Mucosa of stomach (tissue), 1 donor: ENCODE measurements at regions not wholly inside any gene's neighbourhood (a gene's known extent, or its start where the extent isn't known, plus 50 kb on each side); places are given as distances from the start of the nearest gene placed in this dataset.

Experiments used
- H3K27me3 ChIP-seq: one replicate; pipeline ENCODE4 v1.7.0; 2013; ENCODE audit warnings: mild to moderate bottlenecking, low read length; ENCODE audit not compliant: control insufficient read depth, insufficient read depth
- H3K36me3 ChIP-seq: one replicate; pipeline ENCODE4 v1.7.0; 2013; ENCODE audit warnings: low read length; ENCODE audit not compliant: control insufficient read depth, insufficient read depth
- H3K4me1 ChIP-seq: one replicate; pipeline ENCODE4 v1.7.0; 2013; ENCODE audit warnings: mild to moderate bottlenecking, low read length; ENCODE audit not compliant: control insufficient read depth, insufficient read depth
- H3K4me3 ChIP-seq: one replicate; pipeline ENCODE4 v1.7.0; 2013; ENCODE audit warnings: low read length
- H3K9ac ChIP-seq: one replicate; pipeline ENCODE4 v1.7.0; 2013; ENCODE audit warnings: mild to moderate bottlenecking, low read length, moderate library complexity
- H3K9me3 ChIP-seq: one replicate; pipeline ENCODE4 v1.7.0; 2013; ENCODE audit warnings: mild to moderate bottlenecking, low read length, moderate library complexity; ENCODE audit not compliant: control insufficient read depth
- donor health status: Pancreatic carcinoma.

GRCh38 chr20:48571949-48572847, 255.6 kb downstream of the PREX1 start:
- H3K9ac ChIP-seq, result no peak overlapping the region
- H3K4me1 ChIP-seq, result no peaks in the 10 kb centered on the region
- no peaks in the 10 kb centered on the region for H3K9me3 ChIP-seq
- no peak overlapping the region for H3K4me3 ChIP-seq
- no peaks in the 10 kb centered on the region for H3K36me3 ChIP-seq
- H3K27me3 ChIP-seq, result no peaks in the 10 kb centered on the region

- H3K4me3 ChIP-seq, result no peak overlapping the region
- H3K4me1 ChIP-seq, result no peaks in the 10 kb centered on the region
- peaks cover 5% of the 10 kb centered on the region for H3K27me3 ChIP-seq
- no peaks in the 10 kb centered on the region for H3K36me3 ChIP-seq
- no peaks in the 10 kb centered on the region for H3K9me3 ChIP-seq
- H3K9ac ChIP-seq, result no peak overlapping the region
Observed at GRCh38 chr20:48569679-48570078, 258.1 kb downstream of the PREX1 start.

- H3K36me3 ChIP-seq, result no peaks in the 10 kb centered on the region
- H3K4me1 ChIP-seq, result no peaks in the 10 kb centered on the region
- peaks cover 5% of the 10 kb centered on the region for H3K27me3 ChIP-seq
- H3K9me3 ChIP-seq, result no peaks in the 10 kb centered on the region
- no peak overlapping the region for H3K4me3 ChIP-seq
- H3K9ac ChIP-seq, result no peak overlapping the region
Observed at GRCh38 chr20:48568520-48568919, 259.3 kb downstream of the PREX1 start.

DNA sequence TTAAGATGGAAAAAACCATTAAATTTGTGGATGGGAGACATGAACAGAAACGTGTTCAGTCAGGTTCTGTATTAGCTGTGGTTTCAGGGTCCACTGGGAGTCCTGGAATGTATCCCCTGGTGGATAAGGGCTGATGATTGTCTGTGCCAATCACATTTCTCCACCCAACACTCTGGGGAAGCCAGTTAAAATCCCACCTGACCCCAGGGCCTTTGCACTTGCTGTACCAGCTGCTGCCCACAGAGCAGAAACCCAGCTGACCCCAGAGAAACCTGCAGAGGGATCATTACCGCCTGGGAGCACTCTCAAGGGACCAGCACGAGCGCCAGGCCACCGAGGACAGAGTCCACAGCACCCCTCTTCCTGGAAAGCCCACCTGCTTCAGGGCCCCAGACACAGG, 260.7 kb downstream of the PREX1 start:
- H3K4me3 ChIP-seq, result no peak overlapping the region
- no peak overlapping the region for H3K9ac ChIP-seq
- no peaks in the 10 kb centered on the region for H3K36me3 ChIP-seq
- H3K27me3 ChIP-seq, result peaks cover 5% of the 10 kb centered on the region
- H3K4me1 ChIP-seq, result no peaks in the 10 kb centered on the region
- H3K9me3 ChIP-seq, result no peaks in the 10 kb centered on the region

- H3K9me3 ChIP-seq, result no peaks in the 10 kb centered on the region
- H3K4me3 ChIP-seq, result no peak overlapping the region
- peaks cover 5% of the 10 kb centered on the region for H3K27me3 ChIP-seq
- H3K36me3 ChIP-seq, result no peaks in the 10 kb centered on the region
- H3K4me1 ChIP-seq, result no peaks in the 10 kb centered on the region
- no peak overlapping the region for H3K9ac ChIP-seq
Observed at GRCh38 chr20:48564982-48565539, 262.7 kb downstream of the PREX1 start.

DNA sequence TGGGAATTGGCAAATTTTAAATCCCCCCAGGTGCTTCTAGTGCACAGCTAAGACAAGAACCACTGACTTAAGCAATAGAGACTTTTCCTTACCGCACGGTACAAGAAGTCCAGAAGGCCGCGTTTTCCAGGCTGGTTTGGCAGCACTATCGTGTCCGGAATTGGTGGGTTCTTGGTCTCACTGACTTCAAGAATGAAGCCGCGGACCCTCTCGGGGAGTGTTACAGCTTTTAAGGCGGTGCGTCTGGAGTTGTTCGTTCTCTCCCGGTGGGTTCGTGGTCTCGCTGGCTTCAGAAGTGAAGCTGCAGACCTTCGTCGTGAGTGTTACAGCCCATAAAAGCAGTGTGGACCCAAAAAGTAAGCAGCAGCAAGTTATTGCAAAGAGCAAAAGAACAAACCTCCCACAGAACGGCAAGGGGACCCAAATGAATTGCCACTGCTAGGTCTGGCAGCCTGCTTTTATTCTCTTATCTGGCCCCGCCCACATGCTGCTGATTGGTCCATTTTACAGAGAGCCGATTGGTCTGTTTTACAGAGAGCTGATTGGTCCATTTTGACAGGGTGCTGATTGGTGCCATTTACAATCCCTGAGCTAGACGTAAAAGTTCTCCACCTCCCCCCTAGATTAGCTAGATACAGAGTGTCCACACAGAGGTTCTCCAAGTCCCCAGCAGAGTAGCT, 264.5 kb downstream of the PREX1 start:
- Histone ChIP-seq H3K4me1 (no peaks in the 10 kb centered on the region), H3K4me3 (no peak overlapping the region), H3K27me3 (peaks cover 5% of the 10 kb centered on the region), H3K9me3 (no peaks in the 10 kb centered on the region), H3K36me3 (no peaks in the 10 kb centered on the region), H3K9ac (no peak overlapping the region)

DNA sequence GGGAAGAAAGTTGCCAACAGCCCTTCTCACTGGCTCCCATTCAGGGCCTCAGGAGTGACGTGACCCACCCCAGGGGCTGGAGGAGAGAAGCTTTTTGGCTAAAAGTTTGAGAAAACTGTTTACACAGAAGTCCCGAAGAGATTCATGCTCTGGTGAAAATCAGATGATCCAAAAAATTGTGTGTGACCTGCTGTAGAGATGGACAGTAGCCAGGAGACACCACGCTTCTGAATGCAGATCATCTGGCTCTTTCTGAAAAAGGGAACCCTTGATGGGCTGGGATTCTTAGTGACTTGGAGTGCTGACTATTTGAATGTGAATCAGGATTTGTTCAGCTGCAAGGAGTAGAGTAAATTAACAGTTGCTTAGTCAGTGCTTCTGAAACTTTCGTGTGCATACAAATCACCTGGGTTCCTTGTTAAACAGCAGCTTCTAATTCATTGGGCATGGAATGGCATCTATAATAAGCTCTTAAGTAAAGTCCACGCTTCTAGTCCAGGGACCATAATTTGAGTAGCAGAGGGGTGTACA, 265.1 kb downstream of the PREX1 start:
- H3K9me3 ChIP-seq, result no peaks in the 10 kb centered on the region
- H3K27me3 ChIP-seq, result peaks cover 5% of the 10 kb centered on the region
- no peaks in the 10 kb centered on the region for H3K4me1 ChIP-seq
- H3K36me3 ChIP-seq, result no peaks in the 10 kb centered on the region
- no peak overlapping the region for H3K9ac ChIP-seq
- no peak overlapping the region for H3K4me3 ChIP-seq

DNA sequence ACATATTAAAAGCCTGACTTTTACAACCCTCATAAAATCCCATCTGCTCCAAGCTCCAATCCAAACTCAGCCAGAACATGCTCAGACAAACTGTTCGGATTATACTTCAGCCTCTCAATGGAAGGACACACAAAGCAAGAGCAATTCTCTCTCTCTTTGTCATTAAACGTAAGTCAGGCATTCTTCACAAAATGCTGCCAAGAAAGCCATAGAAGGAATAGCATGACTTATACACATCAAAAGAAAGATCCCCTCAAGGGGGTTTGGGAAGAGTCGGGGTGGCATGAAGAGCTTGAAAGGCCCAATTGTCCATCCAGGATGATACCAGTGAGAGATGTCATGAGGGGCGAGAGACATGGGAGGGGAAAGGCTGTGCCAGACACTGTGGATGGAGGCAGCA, 268.9 kb downstream of the PREX1 start:
- Histone ChIP-seq H3K27me3 (no peaks in the 10 kb centered on the region), H3K4me1 (no peaks in the 10 kb centered on the region), H3K9ac (no peak overlapping the region), H3K4me3 (no peak overlapping the region), H3K36me3 (no peaks in the 10 kb centered on the region), H3K9me3 (no peaks in the 10 kb centered on the region)

- Histone ChIP-seq H3K4me1 (no peaks in the 10 kb centered on the region), H3K9ac (no peak overlapping the region), H3K36me3 (no peaks in the 10 kb centered on the region), H3K27me3 (no peaks in the 10 kb centered on the region), H3K4me3 (no peak overlapping the region), H3K9me3 (no peaks in the 10 kb centered on the region)
Observed at GRCh38 chr20:48557380-48557779, 270.4 kb downstream of the PREX1 start.

DNA sequence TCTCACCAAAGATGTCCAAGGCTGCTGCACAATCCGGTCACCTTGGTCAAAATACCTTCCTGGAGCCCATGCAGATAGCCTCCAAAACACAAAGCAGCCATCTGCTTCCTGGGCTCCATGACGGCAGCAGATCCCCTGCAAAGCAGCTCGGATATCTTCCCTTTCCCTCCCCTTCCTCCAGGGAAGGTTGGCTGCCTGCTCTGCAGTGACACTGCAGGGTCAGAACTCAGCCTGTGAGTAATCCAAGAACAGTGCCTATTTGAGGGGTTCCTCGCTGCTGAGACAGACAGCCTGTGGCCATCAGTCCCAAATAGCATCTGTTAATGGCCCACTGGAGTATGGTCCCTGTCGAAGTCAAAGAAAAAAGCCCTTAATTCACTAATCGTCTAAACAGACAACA, 270.8 kb downstream of the PREX1 start:
- Histone ChIP-seq H3K27me3 (no peaks in the 10 kb centered on the region), H3K36me3 (no peaks in the 10 kb centered on the region), H3K4me3 (no peak overlapping the region), H3K9me3 (no peaks in the 10 kb centered on the region), H3K4me1 (no peaks in the 10 kb centered on the region), H3K9ac (no peak overlapping the region)

- Histone ChIP-seq H3K4me1 (no peaks in the 10 kb centered on the region), H3K4me3 (no peak overlapping the region), H3K36me3 (no peaks in the 10 kb centered on the region), H3K9me3 (no peaks in the 10 kb centered on the region), H3K27me3 (no peaks in the 10 kb centered on the region), H3K9ac (no peak overlapping the region)
Observed at GRCh38 chr20:48552550-48552949, 275.2 kb downstream of the PREX1 start.

- Histone ChIP-seq H3K4me3 (no peak overlapping the region), H3K36me3 (no peaks in the 10 kb centered on the region), H3K9ac (no peak overlapping the region), H3K4me1 (no peaks in the 10 kb centered on the region), H3K9me3 (no peaks in the 10 kb centered on the region), H3K27me3 (no peaks in the 10 kb centered on the region)
Observed at GRCh38 chr20:48550814-48551213, 277.0 kb downstream of the PREX1 start.
